GM18505 (cell line): ENCODE measurements at regions not wholly inside any gene's neighbourhood (a gene's known extent, or its start where the extent isn't known, plus 50 kb on each side); places are given as distances from the start of the nearest gene placed in this dataset.

Experiments
- ATAC-seq: cut with Tn5 transposase; IDR thresholded peaks from one replicate; pipeline ENCODE4 v1.9.1; 2021; ENCODE audit not compliant: unreplicated experiment
- POLR2A ChIP-seq: IDR thresholded peaks from 4 replicates; pipeline ENCODE4 v1.6.1; 2011; ENCODE audit warnings: borderline replicate concordance; ENCODE audit not compliant: insufficient read depth, insufficient read length; ENCODE audit errors: extremely low read depth

DNA sequence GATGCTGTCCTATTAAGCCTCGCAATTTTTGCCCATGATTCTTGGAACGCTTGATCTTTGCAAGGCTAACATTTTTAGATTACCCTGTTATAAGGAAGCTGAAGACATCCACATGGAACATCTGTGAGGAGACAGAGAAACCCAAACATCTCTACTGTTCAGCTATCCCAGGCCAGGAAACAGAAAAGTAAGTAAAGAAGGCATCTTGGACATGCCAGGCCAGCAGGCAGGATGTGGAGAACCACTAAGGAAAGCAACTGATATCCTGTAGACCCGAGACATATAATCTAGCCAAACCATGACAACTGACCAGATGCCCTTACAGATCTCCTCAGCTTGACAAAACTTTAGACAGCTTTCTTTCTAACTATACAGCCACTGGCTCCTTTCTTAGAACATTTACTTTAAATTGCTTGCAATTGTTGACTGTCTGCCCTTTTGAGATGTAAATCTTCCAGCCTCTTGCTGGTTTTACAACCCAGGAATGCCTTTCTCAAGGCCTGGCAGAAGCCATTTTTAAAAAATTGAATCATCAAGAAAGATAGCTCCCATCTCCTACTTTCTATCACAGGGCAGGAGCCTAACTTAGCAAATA lies 255.8 kb upstream of the DACH1 start:
- no peak for ATAC-seq
- no peak for TF ChIP-seq POLR2A

DNA sequence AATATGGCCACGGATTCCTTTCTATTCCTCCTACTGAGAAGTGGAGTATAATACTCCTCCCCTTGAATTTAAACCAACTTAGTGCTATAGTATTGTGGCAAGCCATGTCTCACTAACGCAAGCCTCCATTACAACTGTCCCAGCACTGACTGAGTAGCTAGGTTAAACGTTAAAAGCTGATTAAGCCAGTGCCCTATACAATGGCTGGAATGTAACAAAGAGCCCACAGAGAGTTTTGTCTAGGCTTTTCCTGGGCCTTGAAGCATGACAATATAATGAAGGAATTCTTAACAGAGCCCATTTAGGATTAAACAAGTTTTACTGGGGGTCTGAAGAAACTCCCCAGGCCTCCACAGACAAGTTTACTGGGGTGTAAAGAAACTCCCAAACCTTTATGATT lies 254.5 kb upstream of the DACH1 start:
- no peak for TF ChIP-seq POLR2A
- no peak for ATAC-seq

DNA sequence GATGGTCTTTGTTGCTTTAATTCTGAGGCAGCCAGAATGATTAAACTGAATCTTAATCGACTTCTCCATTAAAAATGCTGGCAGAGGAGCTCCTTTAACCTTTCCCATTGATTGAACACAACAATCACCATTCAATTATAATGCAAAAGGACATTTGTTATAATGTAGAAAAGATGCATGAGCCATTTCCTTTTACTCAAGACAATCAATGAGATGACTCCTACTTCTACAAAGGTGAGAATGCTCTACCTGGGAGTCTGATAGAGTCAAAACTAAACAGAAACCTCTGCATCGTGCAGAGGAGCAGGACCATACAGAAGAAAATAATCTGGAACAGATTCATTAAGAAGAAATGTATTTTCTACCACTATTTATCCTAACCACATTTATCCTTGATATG lies 253.6 kb upstream of the DACH1 start:
- ATAC-seq, result no peak
- no peak for TF ChIP-seq POLR2A

DNA sequence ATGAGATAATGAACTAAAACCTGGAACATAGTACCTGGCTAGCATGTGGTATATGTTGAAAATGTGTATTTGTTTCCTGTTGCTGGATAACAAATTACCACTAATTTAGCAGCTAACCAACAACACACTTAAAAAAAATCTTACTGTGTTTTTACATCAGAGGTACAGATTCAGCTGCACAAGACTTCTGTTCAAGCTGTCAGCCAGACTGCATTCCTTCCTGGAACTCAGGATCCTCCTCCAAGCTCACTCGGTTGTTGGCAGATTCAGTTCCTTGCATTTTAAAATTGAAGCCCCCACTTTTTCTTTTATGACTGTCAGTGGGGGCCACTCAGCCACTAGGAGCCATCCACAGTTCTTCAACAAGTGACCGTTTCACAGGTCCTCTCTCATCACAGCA lies 246.9 kb upstream of the DACH1 start:
- ATAC-seq, result no peak
- TF ChIP-seq POLR2A, result no peak

DNA sequence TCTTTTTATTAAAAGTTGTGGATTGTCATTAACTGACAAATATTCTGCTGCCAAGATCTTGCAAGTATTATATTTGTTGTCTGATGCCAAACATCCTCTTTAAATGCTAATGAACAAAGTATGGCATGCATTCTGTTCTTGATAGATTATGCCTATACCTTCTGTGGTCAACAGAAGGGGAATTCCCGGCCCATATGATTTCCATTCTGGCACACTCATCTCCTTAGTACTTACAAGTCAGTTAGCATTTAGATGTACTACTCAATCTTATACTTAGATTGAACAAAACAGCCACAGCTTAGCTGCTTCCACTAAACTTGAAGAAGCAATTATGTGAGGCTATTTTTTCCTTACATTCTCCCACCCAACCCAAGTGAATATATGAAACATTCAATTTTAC lies 246.1 kb upstream of the DACH1 start:
- no peak for TF ChIP-seq POLR2A
- ATAC-seq, result no peak

DNA sequence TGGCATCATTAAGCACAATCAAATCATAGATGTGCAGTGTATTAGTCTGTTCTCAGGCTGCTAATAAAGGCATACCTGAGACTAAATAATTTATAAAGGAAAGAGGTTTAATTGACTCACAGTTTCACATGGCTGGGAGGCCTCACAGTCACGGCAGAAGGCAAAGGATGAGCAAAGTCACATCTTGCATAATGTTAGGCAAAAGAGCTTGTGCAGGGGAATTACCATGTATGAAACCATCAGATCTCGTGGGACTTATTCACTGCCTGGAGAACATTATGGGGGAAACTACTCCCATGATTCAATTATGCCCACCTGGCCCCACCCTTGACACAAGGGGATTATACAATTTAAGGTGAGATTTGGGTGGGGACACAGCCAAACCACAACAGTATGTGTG lies 245.2 kb upstream of the DACH1 start:
- ATAC-seq, result no peak
- TF ChIP-seq POLR2A, result no peak

DNA sequence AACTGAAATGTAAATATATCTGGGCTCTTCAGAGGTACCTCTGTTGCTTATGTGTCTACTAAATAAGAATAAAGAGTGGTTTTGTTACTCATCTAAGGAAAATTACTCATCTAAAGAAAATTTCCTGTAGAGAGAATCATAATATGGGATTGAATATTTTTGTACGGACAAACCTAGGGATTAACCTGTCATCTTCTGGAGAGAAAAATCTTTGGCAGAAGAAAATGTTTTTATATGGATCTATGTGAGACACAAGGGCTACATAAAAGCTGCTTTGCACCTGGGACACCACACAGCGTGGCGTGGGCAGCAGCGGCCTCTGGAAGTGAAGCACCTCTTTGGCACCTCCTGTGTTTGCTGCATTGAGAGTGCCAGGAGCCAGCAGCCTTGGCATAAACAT lies 242.9 kb upstream of the DACH1 start:
- TF ChIP-seq POLR2A, result no peak
- ATAC-seq, result no peak

DNA sequence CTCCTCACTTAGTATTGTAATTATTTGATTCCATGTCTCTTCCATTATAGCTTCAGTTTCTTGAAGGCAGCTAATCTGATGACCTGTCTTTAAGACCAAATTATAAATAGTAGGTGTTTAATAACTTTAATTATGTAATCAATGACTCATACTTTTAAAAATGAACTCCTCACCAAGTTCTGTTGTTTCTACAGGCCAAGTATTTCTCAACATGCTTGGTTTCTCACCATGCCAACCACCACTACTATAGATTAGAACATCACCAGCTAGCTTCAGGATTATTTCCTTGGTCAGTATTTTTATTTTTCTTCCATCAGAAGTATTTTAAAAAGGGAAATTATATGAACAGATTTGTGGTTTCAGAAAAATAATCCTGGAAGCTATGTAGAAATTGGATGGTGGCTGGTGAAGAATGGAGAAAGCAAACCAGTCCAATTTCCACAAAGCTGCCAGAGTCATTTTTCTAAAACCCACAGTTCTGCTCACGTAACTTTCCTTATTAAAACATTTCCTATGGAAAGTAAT lies 237.7 kb upstream of the DACH1 start:
- no peak for TF ChIP-seq POLR2A
- ATAC-seq, result no peak

DNA sequence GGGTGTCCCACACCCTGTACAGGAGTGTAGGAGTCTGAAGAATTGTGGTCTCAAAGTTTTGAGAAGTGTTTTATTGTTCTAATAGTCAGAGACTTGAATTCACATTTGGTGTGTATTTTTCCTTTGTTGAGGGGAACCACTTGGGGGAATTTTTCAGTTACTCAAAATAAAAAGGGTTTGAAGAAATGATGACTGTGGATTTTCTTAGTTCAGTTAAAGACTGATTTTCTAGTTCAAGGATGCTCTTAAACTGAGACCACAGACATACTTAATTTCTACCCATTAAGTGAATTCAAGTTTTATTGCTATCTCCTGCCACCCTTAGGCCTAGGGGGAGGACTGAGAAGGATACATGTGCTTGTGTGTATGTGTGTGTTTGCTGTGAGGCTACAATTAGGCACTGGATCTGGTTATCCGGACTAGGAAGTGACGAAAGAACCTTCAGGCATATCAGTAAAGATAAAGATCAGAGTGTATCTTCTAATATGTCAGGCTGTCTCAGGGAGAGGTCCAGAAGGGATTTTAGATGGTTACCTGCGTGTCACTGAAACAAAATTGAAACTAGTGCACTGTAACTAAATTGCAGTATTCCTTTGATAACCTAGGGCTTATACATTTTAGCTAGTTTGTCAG lies 234.9 kb upstream of the DACH1 start:
- no peak for TF ChIP-seq POLR2A
- no peak for ATAC-seq

DNA sequence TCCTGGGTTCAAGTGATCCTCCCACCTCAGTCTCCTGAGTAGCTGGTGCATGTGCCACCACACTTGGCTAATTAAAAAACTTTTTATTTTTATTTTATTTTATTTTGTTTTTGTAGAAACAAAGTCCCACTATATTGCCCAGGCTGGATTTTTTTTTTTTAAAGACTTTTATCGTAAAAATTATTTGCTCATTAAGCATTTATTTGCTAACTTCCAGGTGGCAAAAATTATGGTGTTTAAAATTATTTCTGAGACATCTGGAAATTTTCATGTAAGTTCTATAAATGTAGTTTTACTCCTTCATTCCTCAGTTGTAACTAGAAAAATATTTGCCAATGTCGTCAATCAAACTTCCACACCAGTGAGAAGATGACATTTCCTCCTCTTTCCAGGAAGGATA lies 233.3 kb upstream of the DACH1 start:
- TF ChIP-seq POLR2A, result no peak
- no peak for ATAC-seq

DNA sequence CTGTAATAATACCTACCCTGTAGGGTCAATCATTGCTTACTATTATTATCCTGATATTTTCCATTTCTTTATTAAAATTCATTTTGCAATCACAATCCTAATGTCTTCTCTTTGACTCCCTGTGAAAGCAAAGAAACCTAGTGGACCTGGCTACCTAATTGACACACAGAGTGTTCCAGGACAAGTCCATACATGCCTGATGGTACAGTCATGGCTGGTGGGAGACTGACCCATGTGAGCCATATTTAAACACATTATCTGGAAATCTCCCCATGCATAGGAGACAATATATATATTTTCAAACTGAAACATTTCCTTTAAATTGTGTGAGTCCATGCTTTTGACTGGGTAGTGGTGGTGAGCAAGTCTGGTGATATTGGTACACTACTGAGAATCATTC lies 230.6 kb upstream of the DACH1 start:
- no peak for TF ChIP-seq POLR2A
- ATAC-seq, result no peak

DNA sequence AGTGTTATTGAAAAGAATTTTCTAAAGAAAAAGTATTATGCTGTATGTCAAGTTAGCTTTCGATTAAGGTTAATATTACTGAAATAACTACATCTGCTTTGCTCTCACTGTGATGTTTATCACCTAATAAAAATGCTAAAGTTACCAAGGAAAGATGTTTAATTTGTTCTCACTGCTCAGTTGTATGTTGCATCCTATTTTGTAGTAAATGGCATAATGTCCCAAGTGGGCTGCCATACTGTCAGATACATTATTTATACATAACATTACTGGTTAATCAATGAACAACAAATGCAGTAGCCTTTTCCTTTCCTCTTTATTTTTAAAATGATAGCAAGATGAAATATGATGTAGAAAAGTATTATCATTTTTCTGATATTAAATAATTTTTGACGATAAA lies 226.3 kb upstream of the DACH1 start:
- ATAC-seq, result no peak

DNA sequence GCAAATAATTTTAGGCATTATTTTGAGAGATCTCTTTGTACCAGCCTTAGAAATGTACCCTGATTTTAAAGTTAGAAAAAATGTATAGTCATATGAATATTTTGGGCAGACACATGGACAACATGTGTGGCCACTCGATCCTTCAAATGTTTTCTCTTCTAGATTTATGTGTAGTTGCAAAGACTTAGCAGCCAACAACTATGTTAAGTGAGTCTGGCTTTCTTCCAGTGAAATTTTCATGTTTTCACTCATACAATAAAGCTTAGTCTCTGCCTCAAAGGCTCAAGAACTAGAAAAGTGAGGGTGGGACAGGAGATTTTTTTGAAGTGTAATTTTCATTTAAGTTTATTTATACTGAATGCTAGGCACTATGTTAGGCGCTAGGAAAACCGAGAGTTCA lies 207.7 kb upstream of the DACH1 start:
- TF ChIP-seq POLR2A, result no peak
- ATAC-seq, result no peak

More for the DNA sequence above, 226.3 kb upstream of the DACH1 start:
- TF ChIP-seq POLR2A, result no peak

DNA sequence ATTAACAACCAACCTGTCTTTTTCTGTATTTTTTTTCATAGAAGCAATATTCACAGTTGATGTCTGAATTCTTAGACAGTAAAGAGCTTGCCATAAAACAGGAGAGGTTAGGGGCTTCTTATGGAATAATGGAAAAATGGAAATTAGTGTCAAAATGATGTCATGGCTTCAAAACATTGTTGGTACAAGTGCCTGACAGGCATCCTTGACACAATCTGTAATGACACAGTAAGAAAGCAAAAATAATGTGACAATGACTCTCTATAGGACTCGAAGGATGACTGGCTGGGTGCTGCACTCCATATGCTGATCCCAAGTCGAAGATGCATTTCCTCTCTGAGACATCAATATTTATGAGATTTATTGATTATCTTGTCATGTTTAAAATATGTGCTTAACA lies 205.3 kb upstream of the DACH1 start:
- ATAC-seq, result no peak
- no peak for TF ChIP-seq POLR2A
